ENCODE measurements at regions not wholly inside any gene's neighbourhood (a gene's known extent, or its start where the extent isn't known, plus 50 kb on each side); places are given as distances from the start of the nearest gene placed in this dataset.

- Histone ChIP-seq H3K36me3 (ENCODE audit: control insufficient read depth, low read length) (no peaks in the 10 kb centered on the region), H3F3A (ENCODE audit: control insufficient read depth, insufficient read depth) (no peaks in the 10 kb centered on the region), H3K27ac (ENCODE audit: low read depth, low read length) (no peak overlapping the region), H3K4me1 (ENCODE audit: control insufficient read depth, low read length) (peaks cover 21% of the 10 kb centered on the region), H3K4me2 (ENCODE audit: low read length) (no peak overlapping the region), H3K4me3 (ENCODE audit: low read length) (no peak overlapping the region), H4K20me1 (ENCODE audit: control insufficient read depth, insufficient read depth, low read depth, low read length) (no peaks in the 10 kb centered on the region), H3K79me2 (ENCODE audit: control insufficient read depth, low read length) (no peaks in the 10 kb centered on the region), H3K27me3 (ENCODE audit: control insufficient read depth, low read length) (no peaks in the 10 kb centered on the region), H3K9me2 (replicated peaks; ENCODE audit: control insufficient read depth, low read length) (no peaks in the 10 kb centered on the region), H3K9me3 (ENCODE audit: control insufficient read depth, insufficient read depth, low read length) (no peaks in the 10 kb centered on the region)
- TF ChIP-seq CTCF (IDR thresholded peaks at IDR 0.05; ENCODE audit: low read depth, low read length, poor library complexity, severe bottlenecking) (no peak), EZH2phosphoT487 (IDR thresholded peaks at IDR 0.05; ENCODE audit: borderline replicate concordance, low read length) (no peak)
These were observed 122.7 kb upstream of the RASGRP1 start for GRCh38 chr15:38687340-38687739.

GRCh38 chr15:38687775-38688495, 123.3 kb upstream of the RASGRP1 start:
- no peaks in the 10 kb centered on the region for H3K36me3 ChIP-seq (ENCODE audit: control insufficient read depth, low read length)
- no peaks in the 10 kb centered on the region for H3K9me3 ChIP-seq (ENCODE audit: control insufficient read depth, insufficient read depth, low read length)
- no peak overlapping the region for H3K4me3 ChIP-seq (ENCODE audit: low read length)
- no peaks in the 10 kb centered on the region for H3K79me2 ChIP-seq (ENCODE audit: control insufficient read depth, low read length)
- H3K27ac ChIP-seq (ENCODE audit: low read depth, low read length) = no peak overlapping the region
- no peak for TF ChIP-seq CTCF (IDR thresholded peaks at IDR 0.05; ENCODE audit: low read depth, low read length, poor library complexity, severe bottlenecking)
- TF ChIP-seq EZH2phosphoT487 (IDR thresholded peaks at IDR 0.05; ENCODE audit: borderline replicate concordance, low read length) = no peak
- no peaks in the 10 kb centered on the region for H4K20me1 ChIP-seq (ENCODE audit: control insufficient read depth, insufficient read depth, low read depth, low read length)
- H3K4me2 ChIP-seq (ENCODE audit: low read length) = no peak overlapping the region
- no peaks in the 10 kb centered on the region for H3K27me3 ChIP-seq (ENCODE audit: control insufficient read depth, low read length)
- no peaks in the 10 kb centered on the region for H3K9me2 ChIP-seq (replicated peaks; ENCODE audit: control insufficient read depth, low read length)
- no peaks in the 10 kb centered on the region for H3F3A ChIP-seq (ENCODE audit: control insufficient read depth, insufficient read depth)
- H3K4me1 ChIP-seq (ENCODE audit: control insufficient read depth, low read length) = peaks cover 15% of the 10 kb centered on the region

GRCh38 chr15:38688761-38689160, 124.1 kb upstream of the RASGRP1 start:
- TF ChIP-seq CTCF (IDR thresholded peaks at IDR 0.05; ENCODE audit: low read depth, low read length, poor library complexity, severe bottlenecking) (no peak), EZH2phosphoT487 (IDR thresholded peaks at IDR 0.05; ENCODE audit: borderline replicate concordance, low read length) (no peak)

More at GRCh38 chr15:38688761-38689160, 124.1 kb upstream of the RASGRP1 start:
- Histone ChIP-seq H3K27ac (ENCODE audit: low read depth, low read length) (no peak overlapping the region), H3K36me3 (ENCODE audit: control insufficient read depth, low read length) (no peaks in the 10 kb centered on the region), H3K27me3 (ENCODE audit: control insufficient read depth, low read length) (no peaks in the 10 kb centered on the region), H3K9me3 (ENCODE audit: control insufficient read depth, insufficient read depth, low read length) (no peaks in the 10 kb centered on the region), H3K9me2 (replicated peaks; ENCODE audit: control insufficient read depth, low read length) (no peaks in the 10 kb centered on the region), H3K4me2 (ENCODE audit: low read length) (no peak overlapping the region), H3F3A (ENCODE audit: control insufficient read depth, insufficient read depth) (no peaks in the 10 kb centered on the region), H3K4me3 (ENCODE audit: low read length) (no peak overlapping the region), H4K20me1 (ENCODE audit: control insufficient read depth, insufficient read depth, low read depth, low read length) (no peaks in the 10 kb centered on the region), H3K79me2 (ENCODE audit: control insufficient read depth, low read length) (no peaks in the 10 kb centered on the region), H3K4me1 (ENCODE audit: control insufficient read depth, low read length) (peaks cover 9% of the 10 kb centered on the region)
